ENCODE measurements at regions not wholly inside any gene's neighbourhood (a gene's known extent, or its start where the extent isn't known, plus 50 kb on each side); places are given as distances from the start of the nearest gene placed in this dataset.

DNA sequence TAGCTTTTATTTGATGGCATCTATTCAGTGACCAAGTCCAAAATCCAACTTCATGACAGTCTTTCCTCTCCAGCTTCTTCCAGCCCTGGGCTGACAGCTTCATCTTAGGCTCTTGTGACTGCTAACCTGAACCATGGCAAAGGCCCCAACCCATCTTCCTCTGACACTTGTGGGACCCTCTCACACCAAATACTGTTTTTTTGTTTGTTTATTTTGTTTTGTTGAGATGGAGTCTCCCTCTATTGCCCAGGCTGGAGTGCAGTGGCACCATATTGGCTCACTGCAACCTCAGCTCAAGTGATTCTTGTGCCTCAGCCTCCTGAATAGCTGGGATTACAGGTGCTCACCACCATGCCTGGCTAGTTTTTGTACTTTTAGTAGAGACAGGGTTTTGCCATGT, 265.2 kb downstream of the GATA3 start:
- ChIA-PET CTCF (interaction anchor here (0.5 to 1.1 kb wide), 3 partner anchors 32 to 267 kb away, joined by 3 to 4 read pairs (median 3); no protein-coding TSS in a partner anchor), POLR2A (no interaction called here)
- DNase-seq (ENCODE audit: low read depth in 1 of 2, low spot score in 1 of 2) (no peak), ATAC-seq (no peak), FAIRE-seq (no peak)
- Histone ChIP-seq H3K4me2 (no peak overlapping the region), H3K9me3 (no peaks in the 10 kb centered on the region), H3K4me1 (no peaks in the 10 kb centered on the region), H3K27ac (no peak overlapping the region), H3K4me3 (no peak overlapping the region)
- TF ChIP-seq, protein P1, sequence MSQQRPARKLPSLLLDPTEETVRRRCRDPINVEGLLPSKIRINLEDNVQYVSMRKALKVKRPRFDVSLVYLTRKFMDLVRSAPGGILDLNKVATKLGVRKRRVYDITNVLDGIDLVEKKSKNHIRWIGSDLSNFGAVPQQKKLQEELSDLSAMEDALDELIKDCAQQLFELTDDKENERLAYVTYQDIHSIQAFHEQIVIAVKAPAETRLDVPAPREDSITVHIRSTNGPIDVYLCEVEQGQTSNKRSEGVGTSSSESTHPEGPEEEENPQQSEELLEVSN (IDR thresholded peaks at IDR 0.05; ENCODE audit: borderline replicate concordance, low read depth) = no peak
- no peak for TF ChIP-seq SMC3 (IDR thresholded peaks at IDR 0.05)
- TF ChIP-seq HEYL (CRISPR knock-in tag; IDR thresholded peaks at IDR 0.05) = no peak
- TF ChIP-seq, protein P2, sequence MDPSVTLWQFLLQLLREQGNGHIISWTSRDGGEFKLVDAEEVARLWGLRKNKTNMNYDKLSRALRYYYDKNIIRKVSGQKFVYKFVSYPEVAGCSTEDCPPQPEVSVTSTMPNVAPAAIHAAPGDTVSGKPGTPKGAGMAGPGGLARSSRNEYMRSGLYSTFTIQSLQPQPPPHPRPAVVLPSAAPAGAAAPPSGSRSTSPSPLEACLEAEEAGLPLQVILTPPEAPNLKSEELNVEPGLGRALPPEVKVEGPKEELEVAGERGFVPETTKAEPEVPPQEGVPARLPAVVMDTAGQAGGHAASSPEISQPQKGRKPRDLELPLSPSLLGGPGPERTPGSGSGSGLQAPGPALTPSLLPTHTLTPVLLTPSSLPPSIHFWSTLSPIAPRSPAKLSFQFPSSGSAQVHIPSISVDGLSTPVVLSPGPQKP (IDR thresholded peaks at IDR 0.05; ENCODE audit: low read depth, low read length) = no peak
- TF ChIP-seq JUN (IDR thresholded peaks at IDR 0.05) = no peak
- TF ChIP-seq POLR2AphosphoS2 (conservative IDR thresholded peaks at IDR 0.05; ENCODE audit: low read length) = no peak

DNA sequence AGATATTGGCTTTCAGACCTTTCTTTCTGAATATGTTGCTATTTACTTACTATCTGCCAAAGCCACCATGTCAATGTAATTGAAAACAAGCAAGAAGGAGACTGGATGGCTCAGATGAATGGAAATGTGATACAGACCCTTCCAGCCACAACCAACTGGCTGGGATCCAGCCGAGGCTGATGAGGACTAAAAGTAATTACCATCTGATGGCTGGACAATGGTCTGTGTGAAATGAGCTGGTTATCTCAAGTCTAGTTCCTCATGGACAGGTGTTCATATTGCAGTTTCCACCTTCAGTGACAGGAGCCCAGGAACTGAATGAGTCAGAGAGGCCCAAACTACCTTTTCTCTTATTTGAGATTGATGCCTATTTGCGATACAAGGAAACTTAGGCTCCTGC, 267.5 kb downstream of the GATA3 start:
- no peak for TF ChIP-seq PBX3 (IDR thresholded peaks at IDR 0.05)
- TF ChIP-seq HES2 (IDR thresholded peaks at IDR 0.05) = no peak
- TF ChIP-seq BCL3 (IDR thresholded peaks at IDR 0.05) = no peak
- no peak for TF ChIP-seq EP300 (IDR thresholded peaks at IDR 0.05)
- no peak for TF ChIP-seq CEBPB (IDR thresholded peaks at IDR 0.05)
- TF ChIP-seq SREBF2 (IDR thresholded peaks at IDR 0.05) = no peak
- TF ChIP-seq, protein P3, sequence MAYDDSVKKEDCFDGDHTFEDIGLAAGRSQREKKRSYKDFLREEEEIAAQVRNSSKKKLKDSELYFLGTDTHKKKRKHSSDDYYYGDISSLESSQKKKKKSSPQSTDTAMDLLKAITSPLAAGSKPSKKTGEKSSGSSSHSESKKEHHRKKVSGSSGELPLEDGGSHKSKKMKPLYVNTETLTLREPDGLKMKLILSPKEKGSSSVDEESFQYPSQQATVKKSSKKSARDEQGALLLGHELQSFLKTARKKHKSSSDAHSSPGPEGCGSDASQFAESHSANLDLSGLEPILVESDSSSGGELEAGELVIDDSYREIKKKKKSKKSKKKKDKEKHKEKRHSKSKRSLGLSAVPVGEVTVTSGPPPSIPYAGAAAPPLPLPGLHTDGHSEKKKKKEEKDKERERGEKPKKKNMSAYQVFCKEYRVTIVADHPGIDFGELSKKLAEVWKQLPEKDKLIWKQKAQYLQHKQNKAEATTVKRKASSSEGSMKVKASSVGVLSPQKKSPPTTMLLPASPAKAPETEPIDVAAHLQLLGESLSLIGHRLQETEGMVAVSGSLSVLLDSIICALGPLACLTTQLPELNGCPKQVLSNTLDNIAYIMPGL (CRISPR knock-in tag; IDR thresholded peaks at IDR 0.05; ENCODE audit: borderline replicate concordance) = no peak
- ATAC-seq = no peak
- Histone ChIP-seq H3K9me3 (no peaks in the 10 kb centered on the region), H3K27ac (no peak overlapping the region), H3K4me1 (no peaks in the 10 kb centered on the region), H3K4me2 (no peak overlapping the region), H3K4me3 (no peak overlapping the region)
- no peak for FAIRE-seq
- 82% methylated on average over 2 of the region's 2 CpGs for WGBS (ENCODE audit: missing lambda C conversion rate)
- no peak for DNase-seq (ENCODE audit: low read depth in 1 of 2, low spot score in 1 of 2)
- POLR2A ChIA-PET = no interaction called here
- CTCF ChIA-PET = interaction anchor here (0.7 kb wide), 1 partner anchor 311 kb away, joined by 3 read pairs; no protein-coding TSS in a partner anchor

DNA sequence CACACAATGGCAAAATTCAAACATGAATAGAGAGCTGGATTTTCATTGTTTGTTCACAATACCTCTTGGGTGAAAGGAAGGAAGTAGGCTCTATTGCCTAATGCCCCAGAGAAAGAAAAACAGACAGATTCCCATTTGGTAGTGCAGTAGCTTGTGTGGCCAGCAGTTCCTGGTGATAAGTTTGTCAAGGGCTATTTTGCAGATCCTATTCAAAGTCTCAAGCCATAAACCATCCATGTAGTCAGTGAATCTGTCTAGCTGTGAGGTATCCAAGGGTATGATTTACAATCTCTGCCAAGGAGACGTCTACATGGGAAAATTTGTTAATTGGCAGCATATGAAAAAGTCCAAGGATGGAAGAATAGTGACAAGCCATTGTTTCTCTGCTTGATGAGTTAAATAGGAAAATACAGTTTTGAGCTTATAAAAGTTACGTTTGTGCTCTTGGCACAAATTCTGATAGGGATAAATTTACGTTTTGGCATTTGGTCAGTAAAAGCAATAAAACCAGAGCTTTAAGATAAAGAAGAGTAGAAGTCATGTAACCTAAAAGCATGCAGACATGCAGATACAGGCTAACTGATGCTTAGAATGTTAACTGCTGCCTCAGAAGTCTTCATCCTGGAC, 269.1 kb downstream of the GATA3 start:
- ChIA-PET POLR2A (no interaction called here), CTCF (no interaction called here)
- no peak for DNase-seq (ENCODE audit: low read depth in 1 of 2, low spot score in 1 of 2)
- no peaks in the 10 kb centered on the region for H3K9me3 ChIP-seq
- TF ChIP-seq EP300 (IDR thresholded peaks at IDR 0.05) (no peak), SREBF2 (IDR thresholded peaks at IDR 0.05) (no peak), BCL3 (IDR thresholded peaks at IDR 0.05) (no peak), MYC (IDR thresholded peaks at IDR 0.05; ENCODE audit: borderline replicate concordance, low read length) (no peak), ATOH8 (CRISPR knock-in tag; IDR thresholded peaks at IDR 0.05; ENCODE audit: low read depth) (no peak)
- TF ChIP-seq, protein P2 (IDR thresholded peaks at IDR 0.05; ENCODE audit: low read depth, low read length) = no peak
- no peak for FAIRE-seq
- ATAC-seq = no peak
- H3K4me1 ChIP-seq = no peaks in the 10 kb centered on the region
- WGBS (ENCODE audit: missing lambda C conversion rate) = 74% methylated on average over 3 of the region's 3 CpGs
- H3K4me3 ChIP-seq = no peak overlapping the region
- H3K4me2 ChIP-seq = no peak overlapping the region
- no peak overlapping the region for H3K27ac ChIP-seq
